ENCODE measurements at regions not wholly inside any gene's neighbourhood (a gene's known extent, or its start where the extent isn't known, plus 50 kb on each side); places are given as distances from the start of the nearest gene placed in this dataset.

- Histone ChIP-seq H3K4me2 (ENCODE audit: low read length) (no peak overlapping the region), H2AFZ (ENCODE audit: insufficient read depth, low read length, poor library complexity) (no peak overlapping the region), H3K9me3 (ENCODE audit: insufficient read depth, low read depth, low read length) (no peaks in the 10 kb centered on the region), H4K91ac (ENCODE audit: low read depth, low read length) (no peak overlapping the region), H3K4me1 (ENCODE audit: control insufficient read depth in 1 of 2, insufficient read depth in 2 of 2, low read length in 2 of 2) (no peaks in the 10 kb centered on the region), H3K4ac (ENCODE audit: low read depth, low read length) (no peak overlapping the region), H2BK12ac (ENCODE audit: low read length) (no peak overlapping the region), H3K36me3 (ENCODE audit: control insufficient read depth in 1 of 2, insufficient read depth in 2 of 2, low read length in 2 of 2) (no peaks in the 10 kb centered on the region), H3K18ac (ENCODE audit: low read length) (no peak overlapping the region), H4K8ac (ENCODE audit: low read depth, low read length) (peak overlapping the region; percentile 19), H3K4me3 (ENCODE audit: low read depth, low read length) (no peak overlapping the region), H4K12ac (ENCODE audit: low read depth, low read length) (peak overlapping the region; percentile 30), H3K9ac (ENCODE audit: low read length) (no peak overlapping the region), H3K14ac (ENCODE audit: low read length) (no peak overlapping the region), H2BK120ac (ENCODE audit: insufficient read depth, low read length, poor library complexity) (no peak overlapping the region), H3K79me2 (ENCODE audit: control insufficient read depth, insufficient read depth, low read length, poor library complexity) (no peaks in the 10 kb centered on the region), H3K27ac (ENCODE audit: low read depth, low read length) (no peak overlapping the region), H2BK5ac (ENCODE audit: low read depth, low read length, poor library complexity) (no peak overlapping the region), H3K79me1 (ENCODE audit: low read length) (no peaks in the 10 kb centered on the region), H2AK5ac (ENCODE audit: low read length) (no peak overlapping the region), H3K27me3 (ENCODE audit: insufficient read depth, low read length) (no peaks in the 10 kb centered on the region), H3K23ac (ENCODE audit: low read length) (no peak overlapping the region)
- WGBS (ENCODE audit: extremely low coverage, insufficient coverage, insufficient read length), result no CpG with 5 or more reads among the region's 4 CpGs
- no peak for DNase-seq
Measured at GRCh38 chrX:95218976-95219375, 1465.7 kb upstream of the DIAPH2 start.

GRCh38 chrX:95248386-95248785 lies 1436.3 kb upstream of the DIAPH2 start:
- H3K79me2 ChIP-seq (ENCODE audit: control insufficient read depth, insufficient read depth, low read length, poor library complexity), result no peaks in the 10 kb centered on the region
- H4K12ac ChIP-seq (ENCODE audit: low read depth, low read length), result no peak overlapping the region
- no peaks in the 10 kb centered on the region for H3K79me1 ChIP-seq (ENCODE audit: low read length)
- no peaks in the 10 kb centered on the region for H3K9me3 ChIP-seq (ENCODE audit: insufficient read depth, low read depth, low read length)
- H4K91ac ChIP-seq (ENCODE audit: low read depth, low read length), result no peak overlapping the region
- no peak overlapping the region for H3K4me3 ChIP-seq (ENCODE audit: low read depth, low read length)
- H3K4me1 ChIP-seq (ENCODE audit: control insufficient read depth in 1 of 2, insufficient read depth in 2 of 2, low read length in 2 of 2), result no peaks in the 10 kb centered on the region
- no peak overlapping the region for H2AK5ac ChIP-seq (ENCODE audit: low read length)
- H3K18ac ChIP-seq (ENCODE audit: low read length), result no peak overlapping the region
- H2AFZ ChIP-seq (ENCODE audit: insufficient read depth, low read length, poor library complexity), result no peak overlapping the region
- no peak overlapping the region for H2BK120ac ChIP-seq (ENCODE audit: insufficient read depth, low read length, poor library complexity)
- DNase-seq, result no peak
- H3K27me3 ChIP-seq (ENCODE audit: insufficient read depth, low read length), result no peaks in the 10 kb centered on the region
- no peak overlapping the region for H3K4ac ChIP-seq (ENCODE audit: low read depth, low read length)
- no CpG with 5 or more reads among the region's 2 CpGs for WGBS (ENCODE audit: extremely low coverage, insufficient coverage, insufficient read length)
- H3K4me2 ChIP-seq (ENCODE audit: low read length), result no peak overlapping the region
- no peak overlapping the region for H3K27ac ChIP-seq (ENCODE audit: low read depth, low read length)
- H4K8ac ChIP-seq (ENCODE audit: low read depth, low read length), result no peak overlapping the region
- H3K23ac ChIP-seq (ENCODE audit: low read length), result no peak overlapping the region
- no peak overlapping the region for H3K9ac ChIP-seq (ENCODE audit: low read length)
- no peak overlapping the region for H2BK5ac ChIP-seq (ENCODE audit: low read depth, low read length, poor library complexity)
- H2BK12ac ChIP-seq (ENCODE audit: low read length), result no peak overlapping the region
- H3K14ac ChIP-seq (ENCODE audit: low read length), result no peak overlapping the region
- no peaks in the 10 kb centered on the region for H3K36me3 ChIP-seq (ENCODE audit: control insufficient read depth in 1 of 2, insufficient read depth in 2 of 2, low read length in 2 of 2)

- H3K4me2 ChIP-seq (ENCODE audit: low read length), result no peak overlapping the region
- H2AK5ac ChIP-seq (ENCODE audit: low read length), result no peak overlapping the region
- no peak overlapping the region for H3K23ac ChIP-seq (ENCODE audit: low read length)
- no peaks in the 10 kb centered on the region for H3K4me1 ChIP-seq (ENCODE audit: control insufficient read depth in 1 of 2, insufficient read depth in 2 of 2, low read length in 2 of 2)
- no peak overlapping the region for H3K4me3 ChIP-seq (ENCODE audit: low read depth, low read length)
- H2BK120ac ChIP-seq (ENCODE audit: insufficient read depth, low read length, poor library complexity), result no peak overlapping the region
- no peak overlapping the region for H4K91ac ChIP-seq (ENCODE audit: low read depth, low read length)
- no peak overlapping the region for H4K12ac ChIP-seq (ENCODE audit: low read depth, low read length)
- no peaks in the 10 kb centered on the region for H3K36me3 ChIP-seq (ENCODE audit: control insufficient read depth in 1 of 2, insufficient read depth in 2 of 2, low read length in 2 of 2)
- H3K18ac ChIP-seq (ENCODE audit: low read length), result no peak overlapping the region
- H2AFZ ChIP-seq (ENCODE audit: insufficient read depth, low read length, poor library complexity), result no peak overlapping the region
- H3K79me2 ChIP-seq (ENCODE audit: control insufficient read depth, insufficient read depth, low read length, poor library complexity), result no peaks in the 10 kb centered on the region
- DNase-seq, result peak in 1 of 2 donors; percentile 0
- H3K27me3 ChIP-seq (ENCODE audit: insufficient read depth, low read length), result no peaks in the 10 kb centered on the region
- no peaks in the 10 kb centered on the region for H3K79me1 ChIP-seq (ENCODE audit: low read length)
- no peak overlapping the region for H3K9ac ChIP-seq (ENCODE audit: low read length)
- H4K8ac ChIP-seq (ENCODE audit: low read depth, low read length), result no peak overlapping the region
- no peak overlapping the region for H3K4ac ChIP-seq (ENCODE audit: low read depth, low read length)
- no peak overlapping the region for H3K14ac ChIP-seq (ENCODE audit: low read length)
- H2BK12ac ChIP-seq (ENCODE audit: low read length), result no peak overlapping the region
- H3K9me3 ChIP-seq (ENCODE audit: insufficient read depth, low read depth, low read length), result no peaks in the 10 kb centered on the region
- WGBS (ENCODE audit: extremely low coverage, insufficient coverage, insufficient read length), result no CpG with 5 or more reads among the region's 3 CpGs
- no peak overlapping the region for H3K27ac ChIP-seq (ENCODE audit: low read depth, low read length)
- no peak overlapping the region for H2BK5ac ChIP-seq (ENCODE audit: low read depth, low read length, poor library complexity)
Measured at GRCh38 chrX:95290455-95290854, 1394.2 kb upstream of the DIAPH2 start.

- no peak overlapping the region for H3K4me2 ChIP-seq (ENCODE audit: low read length)
- no peak overlapping the region for H2AFZ ChIP-seq (ENCODE audit: insufficient read depth, low read length, poor library complexity)
- H3K9me3 ChIP-seq (ENCODE audit: insufficient read depth, low read depth, low read length), result no peaks in the 10 kb centered on the region
- no peak overlapping the region for H4K8ac ChIP-seq (ENCODE audit: low read depth, low read length)
- no peak overlapping the region for H2BK12ac ChIP-seq (ENCODE audit: low read length)
- no peaks in the 10 kb centered on the region for H3K79me2 ChIP-seq (ENCODE audit: control insufficient read depth, insufficient read depth, low read length, poor library complexity)
- H3K4me1 ChIP-seq (ENCODE audit: control insufficient read depth in 1 of 2, insufficient read depth in 2 of 2, low read length in 2 of 2), result no peaks in the 10 kb centered on the region
- no peak overlapping the region for H3K14ac ChIP-seq (ENCODE audit: low read length)
- H2BK5ac ChIP-seq (ENCODE audit: low read depth, low read length, poor library complexity), result no peak overlapping the region
- no peaks in the 10 kb centered on the region for H3K36me3 ChIP-seq (ENCODE audit: control insufficient read depth in 1 of 2, insufficient read depth in 2 of 2, low read length in 2 of 2)
- H2AK5ac ChIP-seq (ENCODE audit: low read length), result no peak overlapping the region
- H3K27ac ChIP-seq (ENCODE audit: low read depth, low read length), result no peak overlapping the region
- DNase-seq, result no peak
- H4K91ac ChIP-seq (ENCODE audit: low read depth, low read length), result no peak overlapping the region
- no peak overlapping the region for H3K4me3 ChIP-seq (ENCODE audit: low read depth, low read length)
- H3K9ac ChIP-seq (ENCODE audit: low read length), result no peak overlapping the region
- H2BK120ac ChIP-seq (ENCODE audit: insufficient read depth, low read length, poor library complexity), result no peak overlapping the region
- H3K79me1 ChIP-seq (ENCODE audit: low read length), result no peaks in the 10 kb centered on the region
- no peaks in the 10 kb centered on the region for H3K27me3 ChIP-seq (ENCODE audit: insufficient read depth, low read length)
- H3K18ac ChIP-seq (ENCODE audit: low read length), result no peak overlapping the region
- H4K12ac ChIP-seq (ENCODE audit: low read depth, low read length), result no peak overlapping the region
- no peak overlapping the region for H3K23ac ChIP-seq (ENCODE audit: low read length)
- H3K4ac ChIP-seq (ENCODE audit: low read depth, low read length), result no peak overlapping the region
Measured at GRCh38 chrX:95291561-95291960, 1393.1 kb upstream of the DIAPH2 start.

Measured in trophoblast cell (in vitro differentiated cells and primary cell).